G401 (cell line): ENCODE measurements at regions not wholly inside any gene's neighbourhood (a gene's known extent, or its start where the extent isn't known, plus 50 kb on each side); places are given as distances from the start of the nearest gene placed in this dataset.
A peak's percentile ranks its signal among the peaks of the same experiment; 100 is the strongest.
"Not testable (repeated sequence)": the region's sequence is repeated elsewhere in the genome, so short reads cannot be mapped to it uniquely, and the experiment has no call there.

Source experiments
- DNase-seq: peaks from one replicate; pipeline ENCODE4 v3.0.0-alpha.2; 2015; ENCODE audit warnings: low spot score
- in situ Hi-C: cut with HindIII; loops from 2 replicates; pipeline ENCODE4 v1.10.0; 2016; ENCODE audit warnings: low sequenced_read_pairs, mixed read lengths

DNA sequence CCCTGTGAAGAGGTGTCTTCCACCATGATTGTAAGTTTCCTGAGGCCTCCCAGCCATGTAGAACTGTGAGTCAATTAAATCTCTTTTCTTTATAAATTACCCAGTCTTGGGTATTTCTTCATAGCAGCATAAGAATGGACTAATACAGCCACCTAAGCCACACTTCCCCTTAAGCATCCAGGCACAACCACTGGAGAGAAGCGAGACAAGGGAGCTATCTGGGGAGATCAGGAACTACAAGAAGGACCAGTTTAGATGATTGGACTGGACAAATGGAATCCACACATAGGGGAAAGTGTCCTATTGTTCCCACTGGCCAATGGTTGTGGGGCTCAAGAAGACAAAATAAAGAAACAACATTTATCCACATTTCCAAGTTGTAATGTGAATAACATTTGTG is 112.1 kb downstream of the LHX2 start:
- not testable (repeated sequence) for DNase-seq
- in situ Hi-C loops, result loop anchor here (10.0 kb wide), 1 partner anchor 201 kb away; no protein-coding TSS in a partner anchor

GRCh38 chr9:124124729-124125650 is 113.4 kb downstream of the LHX2 start:
- in situ Hi-C loops, result loop anchor here (10.0 kb wide), 1 partner anchor 200 kb away; no protein-coding TSS in a partner anchor

DNA sequence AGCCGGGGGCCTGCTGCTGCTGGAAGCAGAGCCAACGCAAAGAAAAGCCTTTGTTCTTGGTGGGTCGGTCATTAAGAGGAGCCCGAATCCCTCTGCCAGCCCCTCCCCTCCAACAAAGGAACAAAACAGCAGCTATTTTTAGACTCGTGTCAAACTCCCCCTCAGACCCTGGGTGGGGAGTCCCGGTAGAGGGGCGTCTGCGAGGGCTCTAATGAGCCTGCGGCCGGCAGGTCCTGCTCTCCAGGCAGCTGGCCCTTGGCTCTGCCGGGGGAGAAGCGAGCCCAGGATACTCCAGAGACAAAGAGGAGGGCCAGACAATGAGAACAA is 114.0 kb downstream of the LHX2 start:
- no peak for DNase-seq
- in situ Hi-C loops, result loop anchor here (10.0 kb wide), 1 partner anchor 199 kb away; no protein-coding TSS in a partner anchor

More at GRCh38 chr9:124124729-124125650, 113.4 kb downstream of the LHX2 start:
- no peak for DNase-seq

DNA sequence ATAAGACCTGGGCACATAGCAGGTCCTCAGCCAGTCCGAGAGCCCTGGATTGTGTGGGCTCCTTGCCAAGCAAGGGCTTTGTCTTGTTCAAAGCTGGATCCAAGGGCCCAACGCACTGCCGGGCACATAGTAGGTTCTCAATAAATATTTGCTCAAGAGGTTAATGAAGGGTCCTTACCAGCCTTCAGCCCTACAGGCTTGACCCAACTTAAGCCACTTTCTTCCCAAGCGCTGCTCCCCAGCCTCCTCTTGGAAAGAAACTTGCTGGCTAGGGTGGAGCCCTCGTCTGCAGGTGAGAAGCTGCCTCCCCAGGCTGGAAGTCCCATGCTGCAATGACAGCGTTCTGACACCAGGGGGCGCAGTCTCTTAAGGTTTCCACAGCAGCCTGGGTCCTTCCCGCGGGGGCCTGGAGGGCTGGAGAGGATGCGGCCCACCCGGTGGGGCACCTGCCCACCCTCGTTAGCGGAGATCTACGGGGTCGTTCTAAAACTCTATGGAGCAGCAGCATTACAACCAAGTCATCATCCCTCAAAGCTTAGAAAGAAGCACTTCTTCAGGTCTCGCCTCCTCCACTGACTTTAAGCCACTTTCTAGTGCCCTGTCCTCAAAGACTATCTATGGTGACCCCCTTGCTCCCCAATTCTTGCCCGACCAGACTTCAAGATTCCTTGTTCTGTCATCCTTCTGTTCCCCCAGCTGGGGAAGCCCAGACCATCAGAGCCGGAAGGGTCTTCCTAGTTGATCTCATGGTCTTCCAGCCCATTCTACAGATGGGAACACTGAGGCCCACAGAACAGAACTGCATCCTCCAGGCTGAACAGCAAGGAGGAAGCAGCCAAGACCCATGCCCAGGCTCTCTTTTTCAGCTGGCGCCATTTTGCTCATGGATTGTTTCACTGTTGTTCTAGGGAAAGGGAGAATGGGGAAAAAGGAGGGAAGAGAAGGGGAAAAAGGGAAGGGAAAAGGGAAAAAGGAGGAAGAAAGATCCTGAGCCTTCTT is 115.4 kb downstream of the LHX2 start:
- DNase-seq, result peak; percentile 40
- in situ Hi-C loops, result loop anchor here (10.0 kb wide), 1 partner anchor 198 kb away; no protein-coding TSS in a partner anchor

GRCh38 chr9:124128568-124129166 is 117.1 kb downstream of the LHX2 start:
- in situ Hi-C loops, result loop anchor here (10.0 kb wide), 1 partner anchor 196 kb away; no protein-coding TSS in a partner anchor
- DNase-seq, result peak; percentile 7

GRCh38 chr9:124130277-124131075 is 118.9 kb downstream of the LHX2 start:
- DNase-seq, result no peak
- in situ Hi-C loops, result no loop called here

GRCh38 chr9:124131518-124131917 is 120.0 kb downstream of the LHX2 start:
- in situ Hi-C loops, result not testable (repeated sequence)

DNA sequence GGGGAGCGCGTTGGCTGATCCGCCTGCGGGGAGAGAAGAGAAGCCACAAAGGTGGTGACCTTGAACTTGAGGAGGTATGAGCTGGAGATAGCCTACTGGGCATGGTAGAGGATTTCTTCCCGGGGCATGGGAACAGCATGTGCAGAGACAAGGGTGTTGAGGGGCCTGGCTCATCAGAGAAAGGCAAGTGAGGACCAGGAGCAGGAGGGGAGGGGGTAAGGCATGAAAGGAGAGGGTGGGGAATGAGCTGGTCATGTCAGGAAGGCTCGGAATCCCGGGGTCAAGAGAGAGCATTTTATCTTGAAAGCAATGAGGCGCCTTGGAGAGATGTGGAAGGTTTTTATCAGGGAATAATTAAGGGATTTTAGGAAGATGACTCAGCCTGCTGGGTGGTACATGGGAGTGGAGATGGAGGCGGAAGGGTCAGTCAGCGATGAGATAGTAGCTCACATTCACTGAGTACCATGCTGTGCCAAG is 121.1 kb downstream of the LHX2 start:
- DNase-seq, result no peak
- in situ Hi-C loops, result no loop called here

More at GRCh38 chr9:124131518-124131917, 120.0 kb downstream of the LHX2 start:
- DNase-seq, result not testable (repeated sequence)

DNA sequence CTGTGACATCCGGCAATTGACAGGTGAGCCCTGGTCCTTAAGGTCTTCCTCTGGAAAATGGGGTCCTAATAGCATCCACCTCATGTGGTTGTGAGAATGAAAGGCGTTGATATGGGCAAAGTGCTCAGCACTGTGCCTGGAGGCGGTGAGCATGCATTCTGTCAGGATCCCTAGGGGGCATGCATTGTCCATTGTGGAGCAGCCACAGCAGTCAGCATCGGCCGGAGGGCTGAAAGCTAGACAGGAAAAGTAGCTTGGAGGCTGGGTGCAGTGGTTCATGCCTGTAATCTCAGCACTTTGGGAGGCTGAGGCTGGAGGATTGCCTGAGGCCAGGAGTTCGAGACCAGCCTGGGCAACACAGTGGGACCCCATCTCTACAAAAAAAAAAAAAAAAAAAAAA is 122.2 kb downstream of the LHX2 start:
- in situ Hi-C loops, result no loop called here
- DNase-seq, result peak; percentile 12

DNA sequence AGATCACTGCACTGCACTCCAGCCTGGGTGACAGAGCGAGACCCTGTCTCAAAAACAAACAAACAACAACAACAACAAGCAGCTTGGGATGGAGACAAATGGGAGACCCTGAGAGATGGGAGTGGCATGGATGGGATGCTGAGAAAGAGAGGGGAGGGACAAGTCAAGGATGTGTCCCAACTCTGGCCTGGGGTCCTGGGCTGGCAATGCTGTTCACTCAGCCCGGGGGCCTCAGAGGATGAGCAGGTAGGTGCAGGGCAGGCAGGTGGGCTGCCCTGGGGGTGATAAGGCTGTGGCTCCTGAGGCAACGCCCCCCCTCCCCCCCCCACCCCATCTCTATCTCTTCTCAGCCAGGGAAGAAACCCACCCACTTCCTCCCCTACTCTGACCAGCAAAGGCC is 123.0 kb downstream of the LHX2 start:
- in situ Hi-C loops, result no loop called here

GRCh38 chr9:124135813-124136365 is 121.9 kb upstream of the NEK6 start:
- in situ Hi-C loops, result no loop called here
- DNase-seq, result no peak

More for the DNA sequence above, 123.0 kb downstream of the LHX2 start:
- no peak for DNase-seq

DNA sequence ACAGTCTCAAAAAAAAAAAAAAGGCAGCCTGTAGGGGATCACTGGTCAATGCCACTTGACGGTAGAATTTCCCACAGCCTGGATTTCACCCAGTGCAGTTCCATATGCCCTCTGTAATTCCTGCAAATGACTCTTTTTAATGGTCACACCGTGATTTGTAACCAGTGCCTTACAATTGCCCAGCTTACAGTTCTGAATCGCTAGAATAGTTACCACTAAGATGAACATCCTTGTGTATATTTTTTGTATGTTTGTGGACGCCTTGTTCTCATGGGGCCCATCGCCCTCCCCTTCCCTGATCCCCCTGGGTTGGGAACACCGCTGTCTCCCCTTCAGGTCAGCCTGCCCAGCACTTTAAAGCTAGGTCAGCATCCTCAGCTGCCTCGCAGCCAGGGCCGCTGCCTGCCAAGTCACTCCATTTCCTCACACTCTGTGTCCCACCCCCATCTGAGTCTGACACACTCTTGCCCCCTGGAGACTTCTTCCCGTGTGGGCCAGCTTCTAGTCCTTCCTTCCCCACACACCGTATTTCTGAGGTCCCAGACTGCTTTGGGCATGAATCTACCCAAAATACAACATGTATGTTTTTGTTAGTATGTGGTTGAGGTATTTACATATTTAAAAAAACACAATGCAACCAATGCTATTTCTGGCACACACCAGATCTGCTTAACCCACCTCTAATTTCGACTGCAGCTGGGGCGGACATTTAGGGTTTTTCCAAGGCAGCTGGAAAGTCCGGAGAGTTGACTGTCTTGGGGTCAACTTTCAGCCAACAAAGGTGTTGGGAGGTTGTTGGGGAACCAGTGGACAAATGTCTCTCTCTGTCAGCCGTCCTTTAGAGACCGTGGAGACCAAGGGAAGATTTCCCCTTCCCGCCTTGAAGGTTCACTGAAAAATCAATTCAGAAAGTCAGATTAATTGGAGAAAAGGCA is 120.5 kb upstream of the NEK6 start:
- DNase-seq, result no peak
- in situ Hi-C loops, result no loop called here

GRCh38 chr9:124137944-124138335 is 119.8 kb upstream of the NEK6 start:
- in situ Hi-C loops, result no loop called here
- no peak for DNase-seq

- DNase-seq, result no peak
- in situ Hi-C loops, result no loop called here
Observed at GRCh38 chr9:124139001-124139400, 118.7 kb upstream of the NEK6 start.

GRCh38 chr9:124140941-124141568 is 116.7 kb upstream of the NEK6 start:
- in situ Hi-C loops, result no loop called here
- no peak for DNase-seq

DNA sequence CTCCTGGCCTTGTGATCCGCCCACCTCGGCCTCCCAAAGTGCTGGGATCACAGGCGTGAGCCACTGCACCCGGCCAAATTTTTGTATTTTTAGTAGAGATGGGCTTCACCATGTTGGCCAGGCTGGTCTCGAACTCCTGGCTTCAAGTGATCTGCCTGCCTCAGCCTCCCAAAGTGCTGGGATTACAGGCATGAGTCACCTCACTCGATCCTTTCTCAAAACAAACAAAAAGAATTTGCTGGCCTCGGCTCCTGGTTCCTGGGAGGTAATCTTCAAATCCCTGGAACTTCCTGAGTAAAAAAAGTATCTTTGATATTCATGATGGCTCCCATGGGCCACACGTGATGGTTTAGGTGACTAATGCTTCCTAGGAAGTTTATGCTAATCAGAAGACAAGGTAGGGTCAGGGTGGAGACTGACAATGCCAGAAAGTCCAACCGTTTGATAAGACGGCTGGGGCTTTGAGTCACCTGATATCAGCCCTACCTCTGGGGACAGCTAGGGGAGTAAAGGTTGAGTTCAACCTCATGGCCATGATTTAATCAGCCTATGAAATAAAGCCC is 113.1 kb upstream of the NEK6 start:
- in situ Hi-C loops, DNase-seq: not testable (repeated sequence)
